A673 (cell line): ENCODE measurements at regions not wholly inside any gene's neighbourhood (a gene's known extent, or its start where the extent isn't known, plus 50 kb on each side); places are given as distances from the start of the nearest gene placed in this dataset.

Experiments used
- CTCF ChIP-seq: fragments of 300-800, 200-600 bp; sonication (generic); conservative IDR thresholded peaks from 2 replicates; pipeline ENCODE4 v1.5.1; 2017; ENCODE audit warnings: low read depth, mild to moderate bottlenecking, antibody characterized with exemption, low read length, moderate library complexity, mixed read lengths
- EZH2 ChIP-seq: fragments of 200-600 bp; sonication (generic); IDR thresholded peaks from 2 replicates; pipeline ENCODE4 v1.6.1; 2017; ENCODE audit warnings: borderline replicate concordance, low read depth, mild to moderate bottlenecking, mixed read lengths, antibody characterized with exemption, low read length; ENCODE audit not compliant: poor library complexity, severe bottlenecking

- no peak for TF ChIP-seq CTCF
- TF ChIP-seq EZH2, result no peak
These were observed 101.6 kb upstream of the CACHD1 start for GRCh38 chr1:64368344-64368743.
